Raji (cell line): ENCODE measurements at regions not wholly inside any gene's neighbourhood (a gene's known extent, or its start where the extent isn't known, plus 50 kb on each side); places are given as distances from the start of the nearest gene placed in this dataset.

Experiments
- POLR2A ChIP-seq: IDR thresholded peaks from 2 replicates; pipeline ENCODE4 v1.6.1; 2011; ENCODE audit warnings: low read depth, low read length, control low read depth; ENCODE audit not compliant: insufficient read depth

DNA sequence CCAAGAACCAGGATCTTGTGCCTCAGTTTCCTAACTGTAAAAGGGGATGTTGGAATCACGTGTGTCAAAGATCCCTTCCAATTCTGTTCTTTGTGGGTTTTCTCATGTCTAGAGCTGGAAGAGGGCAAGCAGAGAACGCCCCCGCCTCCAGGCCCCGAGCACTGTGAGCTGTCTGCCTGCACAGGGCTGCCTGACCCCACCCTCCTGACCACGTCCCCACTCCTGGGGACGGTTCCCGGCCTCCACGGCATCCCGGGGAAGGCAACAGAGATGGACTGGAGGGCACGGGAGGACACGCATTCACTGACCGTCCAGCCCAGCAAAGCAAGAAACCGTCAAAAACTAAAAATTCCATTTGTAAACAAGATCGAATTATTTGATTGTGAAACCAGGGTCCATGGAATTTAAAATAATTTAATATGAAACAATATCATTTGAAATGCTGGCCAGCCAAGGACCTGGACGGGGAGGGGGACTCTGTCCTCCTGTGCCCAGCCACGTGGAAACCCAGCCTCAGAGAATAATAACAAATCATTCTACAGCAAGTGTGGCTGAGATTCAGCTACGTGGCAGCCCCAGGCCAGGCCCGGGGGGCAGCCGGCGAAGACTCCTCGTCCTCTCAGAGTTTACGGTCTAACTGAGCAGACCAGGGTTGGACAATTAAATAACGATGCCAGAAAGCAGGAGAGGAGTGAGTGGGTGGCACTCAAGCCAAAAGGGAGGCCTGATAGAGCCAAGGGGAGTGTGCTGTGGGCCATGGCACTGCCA lies 87.3 kb upstream of the DIO3 start:
- no peak for TF ChIP-seq POLR2A

DNA sequence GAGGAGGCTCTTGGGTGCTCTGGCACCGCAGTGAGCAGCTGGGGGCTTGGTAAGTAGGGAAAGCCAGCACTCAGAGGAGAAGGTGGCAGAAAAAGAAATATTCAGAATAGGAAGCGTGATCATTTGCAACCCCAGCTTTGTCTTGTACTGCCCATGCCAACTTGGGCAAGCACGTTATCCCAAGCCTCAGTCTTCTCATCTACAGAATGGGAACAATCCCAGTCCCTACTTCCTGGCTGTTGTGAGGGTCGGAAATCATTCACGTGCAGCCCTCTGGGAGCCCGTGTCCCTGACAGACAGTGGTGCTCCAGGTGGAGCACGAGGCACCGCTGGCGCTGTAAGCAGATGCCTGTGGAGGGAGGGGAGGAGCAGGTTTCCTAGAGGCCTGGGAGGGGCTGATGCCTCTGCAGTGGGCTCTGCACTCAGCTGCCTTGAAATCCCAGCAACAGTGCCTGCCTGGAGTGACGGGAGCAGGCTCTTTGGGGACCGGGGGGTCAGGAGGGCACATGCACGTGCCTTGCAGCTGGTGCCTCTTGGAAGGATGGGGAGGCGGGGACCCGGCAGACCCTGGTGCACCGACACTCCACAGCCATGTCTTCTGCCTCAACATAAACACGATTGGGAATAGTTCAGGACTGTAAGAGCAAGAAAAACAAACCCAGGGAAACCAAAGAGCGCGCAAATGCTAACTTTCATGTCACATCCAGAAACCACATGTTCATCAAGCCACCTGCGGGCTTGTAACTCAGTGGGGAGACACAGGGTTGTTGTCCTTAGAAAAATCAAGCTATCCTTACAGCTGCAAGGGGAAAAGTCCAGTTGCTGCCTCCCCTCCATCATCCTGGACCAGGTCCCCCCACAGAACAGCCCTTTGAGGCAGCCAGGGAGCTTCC lies 86.5 kb upstream of the DIO3 start:
- no peak for TF ChIP-seq POLR2A

DNA sequence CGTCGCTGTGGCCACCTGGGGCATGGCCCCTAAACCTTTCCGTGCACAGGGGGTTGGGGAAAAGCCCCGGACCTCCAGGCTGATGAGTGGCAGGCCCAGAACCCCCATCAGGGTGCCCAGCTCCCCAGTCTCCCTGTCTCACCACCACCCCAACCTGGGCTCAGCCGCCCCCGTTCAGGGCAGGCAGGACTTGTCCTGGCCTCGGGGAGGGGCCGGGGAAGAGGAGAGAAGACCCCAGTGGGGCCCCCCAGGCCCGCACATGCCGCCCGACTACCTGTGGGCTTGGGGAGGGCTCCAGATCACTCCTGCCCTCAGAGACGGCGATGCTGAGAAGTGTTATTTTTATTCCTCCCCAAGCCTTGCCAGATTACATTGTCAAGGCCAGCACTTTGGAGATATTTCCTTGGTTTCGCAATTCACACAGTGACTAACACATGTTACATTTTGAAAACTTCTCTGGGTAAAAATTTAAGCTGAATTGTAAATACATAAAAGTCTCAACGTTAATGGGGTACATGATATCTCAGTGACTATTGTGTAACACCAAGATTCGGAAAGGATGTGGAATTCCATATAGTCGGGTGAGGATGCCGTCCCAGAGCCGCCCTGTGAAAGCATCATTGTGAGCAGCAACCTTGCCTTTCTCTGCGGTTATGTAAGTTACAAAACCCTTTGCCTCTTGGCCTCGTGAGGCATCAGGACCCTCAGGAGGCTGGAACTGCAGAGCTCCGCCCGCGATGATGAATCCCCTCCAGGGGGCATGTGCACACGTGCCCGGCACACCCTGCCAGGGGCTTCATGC lies 85.6 kb upstream of the DIO3 start:
- no peak for TF ChIP-seq POLR2A

DNA sequence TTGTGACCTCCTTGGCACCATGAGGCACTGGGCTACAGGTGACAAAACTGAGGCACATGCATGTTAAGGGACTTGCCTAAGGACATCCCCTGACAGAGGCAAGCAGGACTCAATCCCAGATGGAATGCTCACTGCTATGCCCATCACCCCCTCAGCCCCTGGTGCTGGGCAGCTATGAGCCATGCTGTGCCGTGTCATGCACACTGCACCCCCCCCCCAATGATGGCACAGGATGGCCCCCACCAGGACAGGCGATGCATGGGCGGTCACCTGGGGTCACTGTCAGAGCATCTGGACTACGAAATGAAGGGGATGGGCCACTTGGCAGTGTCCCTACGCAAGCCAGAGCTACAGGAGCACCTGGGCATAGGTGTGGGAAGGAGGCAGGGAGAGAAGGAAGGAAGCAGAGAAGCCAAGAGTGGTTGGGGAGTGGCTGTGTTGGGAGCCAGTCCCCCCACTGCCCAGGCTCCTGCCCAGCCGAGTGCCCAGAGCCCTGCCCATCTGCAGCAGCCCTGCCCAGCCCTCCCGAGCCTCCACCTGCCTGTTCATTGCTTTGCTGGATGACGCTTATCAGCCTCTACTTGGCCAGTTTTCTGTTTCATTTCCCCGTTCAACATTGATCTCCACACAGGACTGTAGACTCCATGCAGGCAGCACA lies 84.9 kb upstream of the DIO3 start:
- no peak for TF ChIP-seq POLR2A

DNA sequence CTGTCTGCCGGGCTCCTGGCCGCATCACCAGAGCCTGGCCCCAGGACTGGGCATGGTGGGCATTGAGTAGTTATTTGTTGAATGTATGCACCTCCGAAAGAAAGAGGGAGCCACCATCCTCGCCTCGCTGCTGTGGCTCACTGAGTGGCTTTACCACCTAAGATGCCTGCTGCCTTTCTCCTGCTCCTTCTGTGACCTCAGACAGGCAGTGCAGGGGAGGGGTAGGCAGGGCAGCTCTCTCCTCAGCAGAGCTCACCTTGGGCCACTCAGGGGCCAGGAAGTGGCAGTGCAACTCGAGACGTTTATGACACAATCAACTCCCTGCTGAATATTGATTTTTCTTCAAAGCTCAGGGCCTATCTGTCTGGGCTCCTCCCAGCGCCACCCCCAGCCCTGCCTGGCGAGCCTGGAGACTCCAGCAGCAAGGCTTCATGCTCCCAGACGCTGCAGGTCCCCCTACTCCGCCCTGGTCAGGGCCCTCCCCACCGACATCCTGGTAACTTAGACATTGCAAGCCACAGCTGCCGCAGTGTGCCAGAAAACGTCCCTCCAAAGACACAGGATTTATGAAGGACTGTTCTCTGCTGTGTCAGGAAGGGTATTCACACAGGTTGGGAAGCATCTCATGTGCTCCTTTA lies 84.3 kb upstream of the DIO3 start:
- no peak for TF ChIP-seq POLR2A

DNA sequence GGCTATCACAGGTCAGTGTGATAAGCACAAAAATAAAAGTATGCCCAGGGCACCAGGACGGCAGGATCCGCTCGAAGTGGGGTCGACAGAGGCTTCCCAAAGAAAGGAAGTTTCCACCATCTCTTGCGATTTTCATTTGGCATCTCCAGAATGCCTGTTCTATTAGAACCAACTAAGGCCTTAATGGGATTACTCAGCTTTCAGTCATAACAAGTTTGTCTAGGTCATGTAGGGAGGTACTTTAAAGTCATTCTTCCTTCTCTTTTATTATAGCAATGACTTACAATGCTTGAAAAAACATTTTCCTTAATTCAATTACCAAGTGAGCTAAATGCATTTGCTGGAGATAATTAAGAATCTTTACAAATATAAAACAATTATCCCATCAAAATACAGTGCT lies 83.6 kb upstream of the DIO3 start:
- no peak for TF ChIP-seq POLR2A

DNA sequence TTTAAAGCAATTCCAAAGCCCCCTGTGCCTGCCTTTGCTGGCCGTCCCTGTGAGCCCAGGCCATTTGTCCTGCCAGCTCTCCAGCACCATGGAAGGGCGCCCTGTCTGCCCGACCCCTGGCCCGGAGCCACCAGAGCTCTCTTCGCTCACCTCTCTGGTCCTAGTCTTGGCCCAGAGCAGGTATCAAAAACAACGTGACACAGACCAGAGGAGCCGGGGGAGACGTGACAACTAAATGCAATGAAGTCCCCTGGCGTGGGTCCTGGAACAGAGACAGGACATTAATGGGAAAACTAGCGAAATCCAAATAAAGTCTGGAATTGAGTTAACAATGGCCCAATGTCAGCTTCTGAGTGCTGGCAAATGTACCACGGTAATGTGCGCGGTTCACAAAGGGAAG lies 83.2 kb upstream of the DIO3 start:
- TF ChIP-seq POLR2A: no peak

DNA sequence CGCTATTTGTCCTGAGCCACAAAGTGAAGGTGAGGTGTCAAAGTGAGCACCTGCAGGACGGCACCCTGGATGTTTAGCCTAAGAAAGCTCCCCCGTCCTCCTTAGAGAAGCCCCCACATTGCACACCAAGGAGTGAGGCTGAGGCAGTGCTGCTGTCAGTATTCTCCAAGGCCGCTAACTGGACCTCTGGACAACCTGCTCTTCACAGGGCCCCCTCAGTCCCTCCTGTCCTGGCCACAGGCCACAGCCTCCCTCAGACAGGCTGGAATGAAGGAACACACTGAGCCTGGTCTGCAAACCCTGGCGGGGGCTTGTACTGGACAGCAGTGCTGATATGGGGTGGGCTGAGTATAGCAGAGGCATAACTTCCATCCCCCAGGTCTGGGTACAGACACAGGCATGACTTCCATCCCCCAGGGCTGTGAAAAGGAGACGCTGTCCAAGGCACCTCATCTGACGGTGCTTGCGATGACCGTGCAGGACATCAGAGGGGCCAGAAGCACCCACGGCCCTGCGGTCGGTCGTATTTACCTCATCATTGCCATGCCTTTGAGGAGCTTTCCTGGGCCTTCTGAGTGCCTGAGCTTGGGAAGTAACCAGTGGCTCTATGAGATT lies 82.4 kb upstream of the DIO3 start:
- TF ChIP-seq POLR2A: no peak

DNA sequence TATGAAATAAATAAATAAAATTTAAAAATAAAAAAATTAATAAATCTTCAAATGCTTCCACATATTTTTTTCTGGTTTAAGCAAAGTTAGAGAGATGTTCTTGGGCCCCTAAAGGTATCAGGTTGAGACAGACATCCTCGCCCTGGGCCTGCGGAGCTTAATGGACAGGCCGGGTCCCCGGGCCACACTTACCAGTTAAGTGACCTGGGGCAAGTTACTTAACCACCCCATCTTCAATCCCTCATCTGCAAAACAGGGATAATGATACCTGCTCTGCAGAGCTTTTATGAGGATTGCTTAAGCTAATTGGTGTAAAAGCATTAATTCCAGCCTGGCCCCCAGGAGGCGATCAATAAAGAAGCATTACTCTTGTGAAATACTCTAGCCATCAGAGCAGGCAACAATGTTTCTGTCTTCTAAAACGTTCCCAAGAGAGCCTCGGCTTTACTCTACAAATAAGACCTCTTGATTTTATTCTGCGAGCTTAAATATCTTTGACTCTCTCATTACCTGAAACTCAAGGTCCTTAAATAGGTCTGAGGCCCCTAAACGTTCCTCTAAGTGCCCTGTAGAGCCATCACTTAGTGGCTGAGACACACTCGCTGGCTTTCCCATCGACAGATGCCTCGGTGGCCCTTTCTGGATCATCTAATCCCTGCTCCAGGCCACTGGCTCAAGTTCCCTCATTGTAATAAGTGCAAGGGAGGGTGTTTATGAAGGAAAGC lies 81.1 kb upstream of the DIO3 start:
- no peak for TF ChIP-seq POLR2A

DNA sequence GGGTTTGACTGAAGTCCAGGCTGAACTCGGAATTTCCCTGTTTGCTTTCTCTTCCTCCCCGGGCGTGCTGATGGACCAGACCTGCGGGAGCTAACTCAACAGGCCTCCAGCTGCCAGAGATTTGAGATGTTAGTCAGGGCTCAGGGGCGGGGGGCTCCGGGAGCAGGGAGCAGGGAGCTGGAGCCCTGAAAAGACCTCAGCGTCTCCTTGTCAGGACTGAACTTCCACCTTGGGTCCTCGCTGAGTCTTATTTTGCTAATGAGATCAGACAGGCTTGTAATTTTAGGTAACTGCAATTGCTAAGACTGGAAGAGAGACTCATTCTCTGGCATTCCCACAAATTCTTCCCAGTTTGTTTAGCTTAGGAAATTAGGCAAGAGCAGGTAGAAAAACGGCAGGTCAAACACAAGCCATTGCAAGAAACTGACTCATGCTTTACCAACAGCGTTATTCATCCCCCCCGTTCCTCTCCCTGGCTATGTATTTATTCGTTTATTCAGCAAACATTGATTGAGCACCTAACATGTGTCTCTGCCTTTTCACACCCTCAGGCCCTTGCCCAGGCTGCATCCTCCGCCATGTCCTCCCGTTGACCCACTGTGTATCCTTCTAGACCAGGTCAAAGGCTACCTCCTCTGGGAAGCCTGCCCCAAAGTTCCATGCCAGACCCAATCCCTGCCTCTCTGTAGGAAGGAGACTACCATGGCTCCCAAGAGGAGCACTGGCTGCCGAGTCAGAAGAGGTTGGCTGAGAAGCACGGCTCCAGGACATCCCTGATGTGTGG lies 80.4 kb upstream of the DIO3 start:
- no peak for TF ChIP-seq POLR2A

DNA sequence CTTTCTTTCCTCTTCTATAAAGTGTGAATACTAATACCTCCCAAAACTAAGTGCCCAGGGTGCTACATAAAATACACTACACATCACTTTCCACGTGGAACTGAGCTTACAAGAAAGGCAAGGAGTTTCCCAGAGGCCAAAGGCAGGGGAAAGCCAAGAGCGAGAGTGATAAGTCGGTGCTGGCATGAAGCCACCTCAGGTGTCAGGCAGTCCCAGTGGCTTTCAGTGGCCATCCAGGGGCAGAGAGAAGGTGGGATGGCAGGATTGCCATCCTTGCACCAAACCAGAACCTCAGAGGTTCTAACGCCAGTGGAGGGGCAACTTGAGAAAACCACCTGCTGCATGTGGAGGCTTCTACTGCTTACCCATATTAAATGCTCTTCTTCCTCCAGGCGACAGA lies 79.7 kb upstream of the DIO3 start:
- no peak for TF ChIP-seq POLR2A

DNA sequence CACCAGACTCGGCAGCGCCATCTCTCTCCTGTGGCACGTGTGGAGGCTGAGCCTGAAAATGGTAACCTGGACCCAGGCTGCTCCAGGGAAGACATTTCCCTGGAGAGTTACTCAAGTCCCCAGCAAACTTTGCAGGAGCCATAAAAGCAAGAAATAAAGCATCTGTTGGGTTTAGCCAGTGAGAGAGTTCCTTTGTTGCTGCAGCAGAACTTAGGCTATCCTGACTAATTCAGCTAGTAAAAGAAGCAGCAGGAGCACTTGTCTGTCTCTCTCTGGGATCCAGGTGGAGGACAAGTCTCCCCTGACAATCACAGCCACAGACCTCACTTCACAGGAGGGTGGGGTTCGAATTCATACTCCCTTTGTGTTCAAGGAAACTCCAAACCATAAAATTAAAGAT lies 79.2 kb upstream of the DIO3 start:
- no peak for TF ChIP-seq POLR2A

DNA sequence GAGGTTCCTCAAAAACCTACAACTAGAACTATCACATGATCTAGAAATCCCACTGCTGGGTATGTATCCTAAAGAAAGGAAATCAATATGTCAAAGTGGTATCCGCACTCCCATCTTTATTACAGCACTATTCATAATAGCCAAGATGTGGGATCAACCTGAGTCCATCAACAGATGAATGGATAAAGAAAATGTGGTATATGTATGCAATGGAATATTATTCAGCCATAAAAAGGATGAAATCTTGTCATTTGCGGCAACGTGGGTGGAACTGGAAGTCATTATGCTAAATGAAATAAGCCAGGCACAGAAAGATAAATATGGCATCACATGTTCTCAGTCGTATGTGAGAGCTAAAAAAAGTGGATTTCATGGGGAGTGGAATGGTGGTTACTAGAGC lies 77.5 kb upstream of the DIO3 start:
- TF ChIP-seq POLR2A: no peak
